T-cell (primary cell): ENCODE measurements at regions not wholly inside any gene's neighbourhood (a gene's known extent, or its start where the extent isn't known, plus 50 kb on each side); places are given as distances from the start of the nearest gene placed in this dataset.
"Not testable (repeated sequence)": the region's sequence is repeated elsewhere in the genome, so short reads cannot be mapped to it uniquely, and the experiment has no call there.

Experiments
- ATAC-seq, 4 experiments: fragments of 200-7000 bp in 3 of 4; fragments of 150-1000 bp in 1 of 4; cut with Tn5 transposase; replicated peaks in 1 of 4; 1 replicate in 3 of 4; 2 replicates in 1 of 4; pipeline ENCODE4 v1.10.0; 2021; ENCODE audit warnings: moderate library complexity in 3 of 4, mild to moderate bottlenecking in 2 of 4, moderate number of reproducible peaks in 1 of 4
- CTCF ChIA-PET, 2 donors: fragments of 300-600 bp; sonication (Branson Sonifier 250); formaldehyde crosslinking; loops; one replicate each; lab custom pipeline; 2022; ENCODE audit warnings: antibody characterized with exemption in 2 of 2; lab: Charles Lee
- POLR2A ChIA-PET, 2 donors: fragments of 300-600 bp; sonication (Branson Sonifier 250); formaldehyde crosslinking; loops; one replicate each; lab custom pipeline; 2022; ENCODE audit warnings: antibody characterized with exemption in 2 of 2; lab: Charles Lee
- DNase-seq, 35 experiments: peaks; one replicate each; pipeline versions ENCODE4 v3.0.0 to v3.0.0-alpha.2; 2013 to 2023
- H3K27ac ChIP-seq: one replicate; pipeline ENCODE4 v1.5.1; 2013; ENCODE audit warnings: low read length
- H3K27me3 ChIP-seq, 2 experiments: replicated peaks in 1 of 2; 1 replicate in 1 of 2; 2 replicates in 1 of 2; pipeline versions ENCODE4 v1.6.1 to v1.7.0; 2013; ENCODE audit warnings: low read length in 1 of 2, mixed read lengths in 1 of 2; ENCODE audit not compliant: control insufficient read depth in 2 of 2, insufficient read depth in 2 of 2; ENCODE audit errors: extremely low read depth in 1 of 2
- H3K36me3 ChIP-seq, 2 donors: 1 replicate in 1 of 2; 2 replicates in 1 of 2; pipeline versions ENCODE4 v1.6.1 to v1.7.0; 2013; ENCODE audit warnings: low read length in 1 of 2; ENCODE audit not compliant: control insufficient read depth in 2 of 2, insufficient read depth in 1 of 2; ENCODE audit errors: extremely low read depth in 1 of 2
- H3K4me1 ChIP-seq, 2 experiments: 1 replicate in 1 of 2; 2 replicates in 1 of 2; pipeline versions ENCODE4 v1.6.1 to v1.7.0; 2013; ENCODE audit warnings: low read length in 2 of 2, mixed read lengths in 1 of 2; ENCODE audit not compliant: insufficient read depth in 2 of 2, control insufficient read depth in 1 of 2; ENCODE audit errors: extremely low read depth in 1 of 2
- H3K4me3 ChIP-seq, 2 donors: 1 replicate in 1 of 2; 2 replicates in 1 of 2; pipeline versions ENCODE4 v1.5.1 to v1.7.0; 2013; ENCODE audit warnings: mild to moderate bottlenecking in 2 of 2, low read length in 1 of 2, moderate library complexity in 1 of 2; ENCODE audit not compliant: control insufficient read depth in 1 of 2; ENCODE audit errors: extremely low read depth in 1 of 2
- H3K9me3 ChIP-seq: 2 replicates; pipeline ENCODE4 v1.7.0; 2013
- H3K27ac Mint-ChIP-seq, 2 donors: one replicate each; pipeline ENCODE4 v1.8.0; 2020 to 2021; ENCODE audit warnings: mild to moderate bottlenecking in 2 of 2, mixed read lengths in 2 of 2
- H3K27me3 Mint-ChIP-seq, 2 donors: one replicate each; pipeline ENCODE4 v1.8.0; 2021 to 2022; ENCODE audit warnings: mixed read lengths in 2 of 2
- H3K36me3 Mint-ChIP-seq: one replicate; pipeline ENCODE4 v1.8.0; 2021; ENCODE audit warnings: mixed read lengths
- H3K4me1 Mint-ChIP-seq, 3 donors: one replicate each; pipeline ENCODE4 v1.8.0; 2020 to 2022; ENCODE audit warnings: mixed read lengths in 3 of 3, mild to moderate bottlenecking in 1 of 3
- H3K4me3 Mint-ChIP-seq, 3 donors: one replicate each; pipeline ENCODE4 v1.8.0; 2020 to 2022; ENCODE audit warnings: mild to moderate bottlenecking in 3 of 3, mixed read lengths in 3 of 3, moderate library complexity in 3 of 3
- H3K9me3 Mint-ChIP-seq, 3 donors: one replicate each; pipeline ENCODE4 v1.8.0; 2020 to 2022; ENCODE audit warnings: mixed read lengths in 3 of 3
- WGBS: methylation state at CpG from one replicate; pipeline ENCODE4 v1.1.5; 2013; ENCODE audit warnings: missing lambda C conversion rate; ENCODE audit not compliant: insufficient coverage; 5-methylcytosine and 5-hydroxymethylcytosine counted together

DNA sequence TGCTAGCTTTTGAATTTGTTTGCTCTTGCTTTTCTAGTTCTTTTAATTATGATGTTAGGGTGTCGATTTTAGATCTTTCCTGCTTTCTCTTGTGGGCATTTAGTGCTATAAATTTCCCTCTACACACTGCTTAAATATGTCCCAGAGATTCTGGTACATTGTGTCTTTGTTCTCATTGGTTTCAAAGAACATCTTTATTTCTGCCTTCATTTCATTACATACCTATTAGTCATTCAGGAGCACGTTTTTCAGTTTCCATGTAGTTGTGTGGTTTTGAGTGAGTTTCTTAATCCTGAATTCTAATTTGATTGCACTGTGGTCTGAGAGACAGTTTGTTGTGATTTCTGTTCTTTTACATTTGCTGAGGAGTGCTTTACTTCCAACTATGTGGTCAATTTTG lies 51.2 kb upstream of the MB21D2 start:
- ATAC-seq, H3K4me1 ChIP-seq, POLR2A ChIA-PET, H3K4me3 ChIP-seq, H3K36me3 ChIP-seq, H3K27ac Mint-ChIP-seq, CTCF ChIA-PET, H3K4me1 Mint-ChIP-seq, DNase-seq, H3K9me3 ChIP-seq, H3K27ac ChIP-seq, H3K36me3 Mint-ChIP-seq, H3K27me3 ChIP-seq, H3K4me3 Mint-ChIP-seq: not testable (repeated sequence)
- H3K27me3 Mint-ChIP-seq, result peaks cover 0 to 17% of the 10 kb centered on the region in 2 donors
- peaks cover 0 to 19% (median 5%) of the 10 kb centered on the region in 3 donors for H3K9me3 Mint-ChIP-seq
- WGBS, result no CpG with 5 or more reads among the region's 2 CpGs

DNA sequence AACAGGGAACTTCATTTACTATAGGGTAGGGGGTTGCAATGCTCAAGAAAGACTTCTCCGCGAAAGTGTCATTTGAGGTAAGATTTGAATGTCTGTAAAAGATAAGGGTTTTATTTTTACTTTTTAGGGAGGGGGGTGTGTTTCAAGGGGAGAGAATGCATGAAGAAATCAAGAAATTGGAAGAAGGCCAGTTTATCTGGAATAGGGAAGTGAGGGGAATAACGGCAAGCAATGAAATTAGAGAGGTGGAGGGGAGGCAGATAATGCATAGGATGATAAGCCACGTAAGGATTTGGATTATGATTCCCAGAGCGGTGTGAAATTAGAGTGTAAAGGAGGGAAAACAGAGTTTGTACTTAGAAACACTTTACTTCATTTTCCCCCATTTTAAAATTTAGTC lies 63.0 kb upstream of the MB21D2 start:
- no peak overlapping the region for H3K4me3 Mint-ChIP-seq
- no peaks in the 10 kb centered on the region for H3K36me3 Mint-ChIP-seq
- 25% methylated on average over 1 of the region's 5 CpGs for WGBS
- no peaks in the 10 kb centered on the region for H3K36me3 ChIP-seq
- H3K9me3 ChIP-seq, result no peaks in the 10 kb centered on the region
- CTCF ChIA-PET, result no interaction called here
- DNase-seq, result no peak
- no peak overlapping the region for H3K27ac Mint-ChIP-seq
- H3K27me3 Mint-ChIP-seq, result no peaks in the 10 kb centered on the region
- H3K4me1 Mint-ChIP-seq, result no peaks in the 10 kb centered on the region
- no peak for ATAC-seq
- peaks cover 5 to 9% (median 5%) of the 10 kb centered on the region in 3 donors for H3K9me3 Mint-ChIP-seq
- H3K4me3 ChIP-seq, result no peak overlapping the region
- POLR2A ChIA-PET, result no interaction called here
- H3K4me1 ChIP-seq, result no peaks in the 10 kb centered on the region
- H3K27ac ChIP-seq, result no peak overlapping the region
- no peaks in the 10 kb centered on the region for H3K27me3 ChIP-seq

DNA sequence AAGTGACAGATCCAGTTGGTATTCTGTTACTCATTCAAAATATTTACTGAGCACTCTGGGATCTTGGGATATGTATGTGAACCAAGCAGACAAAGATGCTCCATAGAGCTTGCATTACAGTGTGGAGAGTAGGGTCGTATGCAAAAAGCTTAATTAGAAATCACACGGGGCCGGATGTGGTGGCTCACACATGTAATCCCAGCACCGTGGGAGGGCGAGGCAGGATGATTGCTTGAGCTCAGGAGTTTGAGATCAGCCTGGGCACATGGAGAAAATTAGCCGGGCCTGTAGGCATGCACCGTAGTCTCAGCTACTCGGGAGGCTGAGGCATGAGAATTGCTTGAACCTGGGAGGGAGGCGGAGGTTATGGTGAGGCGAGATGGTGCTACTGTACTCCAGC lies 68.7 kb upstream of the MB21D2 start:
- CTCF ChIA-PET, result no interaction called here

DNA sequence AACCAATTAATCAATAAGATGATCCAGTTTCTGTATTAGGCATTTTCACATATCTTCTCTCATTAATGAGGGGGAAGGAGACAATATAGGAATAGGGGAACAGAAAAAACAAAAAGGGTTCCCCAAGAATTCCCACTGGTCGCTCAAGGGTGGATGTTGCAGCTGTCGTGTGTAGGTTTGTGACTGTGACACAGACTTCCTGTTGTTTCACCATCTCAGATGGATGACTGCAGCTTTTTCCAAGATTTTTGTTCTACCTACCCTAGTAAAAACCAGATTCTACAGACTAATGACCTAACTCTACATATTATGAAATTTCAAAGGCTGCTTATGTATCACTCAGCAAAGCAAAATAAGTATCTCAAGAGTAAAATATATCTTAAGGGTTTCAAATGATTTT lies 73.7 kb upstream of the MB21D2 start:
- Mint-ChIP-seq H3K9me3 (peaks cover 0 to under 1% (median 0%) of the 10 kb centered on the region in 3 donors), H3K4me3 (no peak overlapping the region), H3K27me3 (no peaks in the 10 kb centered on the region), H3K36me3 (no peaks in the 10 kb centered on the region), H3K4me1 (peaks cover 0 to 5% (median 0%) of the 10 kb centered on the region in 3 donors), H3K27ac (no peak overlapping the region)
- ChIA-PET POLR2A (no interaction called here), CTCF (no interaction called here)
- Histone ChIP-seq H3K9me3 (no peaks in the 10 kb centered on the region), H3K4me1 (no peaks in the 10 kb centered on the region), H3K27ac (no peak overlapping the region), H3K27me3 (no peaks in the 10 kb centered on the region), H3K4me3 (no peak overlapping the region), H3K36me3 (no peaks in the 10 kb centered on the region)
- no peak for DNase-seq
- ATAC-seq, result no peak
- WGBS, result 100% methylated on average over 1 of the region's 2 CpGs

More for the DNA sequence above, 68.7 kb upstream of the MB21D2 start:
- H3K36me3 ChIP-seq, result no peaks in the 10 kb centered on the region
- Mint-ChIP-seq H3K36me3 (no peaks in the 10 kb centered on the region), H3K27me3 (no peaks in the 10 kb centered on the region), H3K27ac (no peak overlapping the region), H3K9me3 (no peaks in the 10 kb centered on the region), H3K4me1 (no peaks in the 10 kb centered on the region), H3K4me3 (no peak overlapping the region)
- POLR2A ChIA-PET, result no interaction called here
- no peak overlapping the region for H3K4me3 ChIP-seq
- WGBS, result 76% methylated on average over 10 of the region's 10 CpGs
- no peak for DNase-seq
- no peaks in the 10 kb centered on the region for H3K4me1 ChIP-seq
- H3K27me3 ChIP-seq, result no peaks in the 10 kb centered on the region
- H3K27ac ChIP-seq, result no peak overlapping the region
- ATAC-seq, result no peak
- no peaks in the 10 kb centered on the region for H3K9me3 ChIP-seq

DNA sequence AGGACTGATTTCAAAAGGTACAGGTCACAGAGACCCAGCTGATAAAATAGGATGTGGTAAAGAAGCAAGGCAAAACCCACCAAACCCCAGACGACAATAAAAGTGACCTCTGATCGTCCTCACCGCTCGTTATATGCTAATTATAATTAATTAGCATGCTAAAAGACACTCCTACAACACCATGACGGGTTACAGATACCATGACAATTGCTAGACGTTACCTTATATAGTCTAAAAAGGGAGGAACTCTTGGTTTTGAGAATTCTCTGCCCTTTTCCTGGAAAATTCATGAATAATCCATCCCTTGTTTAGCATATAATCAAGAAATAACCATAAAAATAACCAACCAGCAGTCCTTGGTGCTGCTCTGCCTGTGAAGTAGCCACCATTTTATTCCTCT lies 74.7 kb upstream of the MB21D2 start:
- Mint-ChIP-seq H3K9me3 (peaks cover 0 to 6% (median 0%) of the 10 kb centered on the region in 3 donors), H3K27me3 (peaks cover 0 to 5% of the 10 kb centered on the region in 2 donors), H3K4me3 (no peak overlapping the region), H3K36me3 (no peaks in the 10 kb centered on the region), H3K27ac (no peak overlapping the region), H3K4me1 (peaks cover 0 to 5% (median 0%) of the 10 kb centered on the region in 3 donors)
- DNase-seq (no peak), ATAC-seq (no peak)
- Histone ChIP-seq H3K27ac (no peak overlapping the region), H3K27me3 (no peaks in the 10 kb centered on the region), H3K36me3 (no peaks in the 10 kb centered on the region), H3K9me3 (no peaks in the 10 kb centered on the region), H3K4me1 (no peaks in the 10 kb centered on the region), H3K4me3 (no peak overlapping the region)
- WGBS, result no CpG with 5 or more reads among the region's 6 CpGs
- CTCF ChIA-PET, result no interaction called here
- POLR2A ChIA-PET, result interaction anchor here in 1 of 2 donors (0.6 kb wide), 1 partner anchor 77 kb away, joined by 3 read pairs; no protein-coding TSS in a partner anchor

DNA sequence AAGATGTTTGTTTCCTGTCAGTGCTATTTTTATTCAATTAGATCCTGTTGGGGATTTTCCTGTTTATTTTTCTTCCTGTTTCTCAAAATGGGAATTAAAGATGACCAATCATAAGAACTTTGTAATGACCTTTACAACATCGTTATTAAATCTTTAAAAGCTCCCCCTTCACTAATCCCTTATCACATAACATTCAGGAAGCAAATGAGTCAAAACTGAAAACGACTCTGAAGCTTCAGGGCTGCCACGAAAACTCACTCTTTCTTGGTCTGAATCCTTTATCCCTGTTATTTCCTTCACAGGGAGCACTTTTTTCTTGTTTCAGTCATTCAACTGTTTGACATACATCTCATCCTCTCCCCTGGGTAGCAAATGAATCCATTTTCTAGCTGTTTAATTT lies 75.8 kb upstream of the MB21D2 start:
- no peaks in the 10 kb centered on the region for H3K9me3 ChIP-seq
- Mint-ChIP-seq H3K9me3 (peaks cover 0 to 6% (median 0%) of the 10 kb centered on the region in 3 donors), H3K36me3 (no peaks in the 10 kb centered on the region), H3K27ac (no peak overlapping the region), H3K4me3 (no peak overlapping the region), H3K4me1 (peaks cover 0 to 5% (median 0%) of the 10 kb centered on the region in 3 donors), H3K27me3 (peaks cover 0 to 5% of the 10 kb centered on the region in 2 donors)
- H3K27me3 ChIP-seq, result no peaks in the 10 kb centered on the region
- ChIA-PET CTCF (no interaction called here), POLR2A (no interaction called here)
- DNase-seq (no peak), ATAC-seq (no peak)
- H3K4me3 ChIP-seq, result no peak overlapping the region
- no peak overlapping the region for H3K27ac ChIP-seq
- no peaks in the 10 kb centered on the region for H3K4me1 ChIP-seq
- no peaks in the 10 kb centered on the region for H3K36me3 ChIP-seq
- WGBS, result 48% methylated on average over 3 of the region's 3 CpGs

DNA sequence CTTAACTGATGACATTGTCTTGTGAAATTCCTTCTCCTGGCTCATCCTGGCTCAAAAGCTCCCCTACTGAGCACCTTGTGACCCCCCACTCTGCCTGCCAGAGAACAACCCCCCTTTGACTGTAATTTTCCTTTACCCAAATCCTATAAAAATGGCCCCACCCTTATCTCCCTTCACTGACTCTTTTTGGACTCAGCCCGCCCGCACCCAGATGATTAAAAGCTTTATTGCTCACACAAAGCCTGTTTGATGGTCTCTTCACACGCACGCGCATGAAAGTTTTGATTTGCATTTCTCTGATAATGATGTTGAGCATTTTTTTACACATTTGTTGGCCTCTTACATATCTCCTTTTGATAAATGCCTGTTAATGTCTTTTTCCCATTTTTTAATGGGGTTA lies 83.5 kb upstream of the MB21D2 start:
- CTCF ChIA-PET, result interaction anchor here in 1 of 2 donors (0.6 kb wide), 1 partner anchor 17 kb away, joined by 3 read pairs; no protein-coding TSS in a partner anchor
- H3K27me3 ChIP-seq, ATAC-seq, H3K27ac ChIP-seq, POLR2A ChIA-PET, H3K36me3 ChIP-seq, DNase-seq, H3K4me3 ChIP-seq, H3K4me1 ChIP-seq, H3K27ac Mint-ChIP-seq, H3K27me3 Mint-ChIP-seq, H3K4me3 Mint-ChIP-seq, H3K4me1 Mint-ChIP-seq, H3K9me3 ChIP-seq, H3K36me3 Mint-ChIP-seq: not testable (repeated sequence)
- peaks cover 0 to 11% (median 7%) of the 10 kb centered on the region in 3 donors for H3K9me3 Mint-ChIP-seq
- WGBS, result no CpG with 5 or more reads among the region's 5 CpGs
